Esophagus muscularis mucosa (tissue), 4 donors: ENCODE measurements at regions not wholly inside any gene's neighbourhood (a gene's known extent, or its start where the extent isn't known, plus 50 kb on each side); places are given as distances from the start of the nearest gene placed in this dataset.

Source experiments
- CTCF ChIP-seq, 3 experiments: fragments of 200-600 bp in 2 of 3; fragments of 450-650 bp in 1 of 3; sonication (generic) in 2 of 3; IDR thresholded peaks; one replicate each; pipeline ENCODE4 v1.5.1; 2017 to 2019; ENCODE audit warnings: antibody characterized with exemption in 3 of 3, mild to moderate bottlenecking in 2 of 3, moderate library complexity in 1 of 3
- EP300 ChIP-seq: sonication (generic); formaldehyde crosslinking; IDR thresholded peaks from one replicate; pipeline ENCODE4 v1.6.1; 2017; ENCODE audit warnings: antibody characterized with exemption
- POLR2A ChIP-seq: fragments of 450-650 bp; IDR thresholded peaks from one replicate; pipeline ENCODE4 v1.6.1; 2017; ENCODE audit warnings: antibody characterized with exemption, moderate library complexity, mild to moderate bottlenecking, low read depth
- POLR2AphosphoS5 ChIP-seq, 2 donors: sonication (generic); formaldehyde crosslinking; IDR thresholded peaks; one replicate each; pipeline ENCODE4 v1.6.1; 2017; ENCODE audit warnings: antibody characterized with exemption in 2 of 2

GRCh38 chr10:125460326-125460725 lies 222.6 kb downstream of the TEX36 start:
- TF ChIP-seq CTCF (IDR thresholded peaks at IDR 0.05) (no peak), POLR2AphosphoS5 (IDR thresholded peaks at IDR 0.05) (no peak), EP300 (no peak), POLR2A (no peak)
